ENCODE measurements at regions not wholly inside any gene's neighbourhood (a gene's known extent, or its start where the extent isn't known, plus 50 kb on each side); places are given as distances from the start of the nearest gene placed in this dataset.

GRCh38 chr15:93217343-93217742 is 128.3 kb upstream of the RGMA start:
- no peak for DNase-seq

GRCh38 chr15:93214106-93214505 is 125.1 kb upstream of the RGMA start:
- no peak for DNase-seq

- DNase-seq: no peak
Measured at GRCh38 chr15:93213281-93213680, 124.3 kb upstream of the RGMA start.

- no peak for DNase-seq
Measured at GRCh38 chr15:93212578-93212977, 123.6 kb upstream of the RGMA start.

GRCh38 chr15:93210995-93211394 is 122.0 kb upstream of the RGMA start:
- no peak for DNase-seq

- DNase-seq: no peak
Measured at GRCh38 chr15:93209690-93210445, 120.9 kb upstream of the RGMA start.

GRCh38 chr15:93206893-93207292 is 117.9 kb upstream of the RGMA start:
- DNase-seq: no peak

- DNase-seq: no peak
Measured at GRCh38 chr15:93205413-93205812, 116.4 kb upstream of the RGMA start.

GRCh38 chr15:93203036-93203435 is 114.0 kb upstream of the RGMA start:
- DNase-seq: no peak

GRCh38 chr15:93202405-93202804 is 113.4 kb upstream of the RGMA start:
- DNase-seq: no peak

- no peak for DNase-seq
Measured at GRCh38 chr15:93201940-93202339, 112.9 kb upstream of the RGMA start.

- DNase-seq: no peak
Measured at GRCh38 chr15:93200837-93201226, 111.8 kb upstream of the RGMA start.

GRCh38 chr15:93200081-93200836 is 111.2 kb upstream of the RGMA start:
- no peak for DNase-seq

GRCh38 chr15:93196135-93196670 is 107.2 kb upstream of the RGMA start:
- DNase-seq: no peak

- DNase-seq: no peak
Measured at GRCh38 chr15:93195109-93195508, 106.1 kb upstream of the RGMA start.

- DNase-seq: no peak
Measured at GRCh38 chr15:93190238-93190637, 101.2 kb upstream of the RGMA start.

- DNase-seq: no peak
Measured at GRCh38 chr15:93189561-93189960, 100.5 kb upstream of the RGMA start.

- DNase-seq: no peak
Measured at GRCh38 chr15:93188236-93188635, 99.2 kb upstream of the RGMA start.

GRCh38 chr15:93185796-93186195 is 96.8 kb upstream of the RGMA start:
- no peak for DNase-seq

GRCh38 chr15:93182703-93183205 is 93.7 kb upstream of the RGMA start:
- no peak for DNase-seq

- no peak for DNase-seq
Measured at GRCh38 chr15:93180656-93181055, 91.6 kb upstream of the RGMA start.

- DNase-seq: no peak
Measured at GRCh38 chr15:93180128-93180527, 91.1 kb upstream of the RGMA start.

- no peak for DNase-seq
Measured at GRCh38 chr15:93179700-93180102, 90.7 kb upstream of the RGMA start.

GRCh38 chr15:93179072-93179471 is 90.1 kb upstream of the RGMA start:
- no peak for DNase-seq

Data from GOT3 (cell line).